NCI-H1417 treated with DMSO at 0.1 percent for 48 hours (cell line): ENCODE measurements at regions not wholly inside any gene's neighbourhood (a gene's known extent, or its start where the extent isn't known, plus 50 kb on each side); places are given as distances from the start of the nearest gene placed in this dataset.
"Not testable (repeated sequence)": the region's sequence is repeated elsewhere in the genome, so short reads cannot be mapped to it uniquely, and the experiment has no call there.

Source experiments
- DNase-seq: peaks from one replicate; lab custom pipeline; 2025; lab: John Stamatoyannopoulos, UW

- no peak for DNase-seq
These were observed 528.1 kb upstream of the DPP6 start for GRCh38 chr7:153524070-153524601.

GRCh38 chr7:153529100-153529499 is 523.1 kb upstream of the DPP6 start:
- DNase-seq, result no peak

- DNase-seq, result no peak
These were observed 522.5 kb upstream of the DPP6 start for GRCh38 chr7:153529651-153530165.

GRCh38 chr7:153530441-153530840 is 521.8 kb upstream of the DPP6 start:
- DNase-seq, result no peak

GRCh38 chr7:153532326-153532725 is 519.9 kb upstream of the DPP6 start:
- no peak for DNase-seq

- no peak for DNase-seq
These were observed 514.9 kb upstream of the DPP6 start for GRCh38 chr7:153537271-153537670.

GRCh38 chr7:153541903-153542302 is 510.3 kb upstream of the DPP6 start:
- DNase-seq, result no peak

GRCh38 chr7:153543232-153543631 is 509.0 kb upstream of the DPP6 start:
- DNase-seq, result no peak

GRCh38 chr7:153550173-153550572 is 502.0 kb upstream of the DPP6 start:
- no peak for DNase-seq

- DNase-seq, result no peak
These were observed 487.8 kb upstream of the DPP6 start for GRCh38 chr7:153564391-153564790.

- DNase-seq, result no peak
These were observed 485.9 kb upstream of the DPP6 start for GRCh38 chr7:153566324-153566723.

GRCh38 chr7:153567426-153567825 is 484.8 kb upstream of the DPP6 start:
- DNase-seq, result no peak

- not testable (repeated sequence) for DNase-seq
These were observed 482.7 kb upstream of the DPP6 start for GRCh38 chr7:153569520-153569919.

- no peak for DNase-seq
These were observed 476.1 kb upstream of the DPP6 start for GRCh38 chr7:153576096-153576495.

- DNase-seq, result no peak
These were observed 470.8 kb upstream of the DPP6 start for GRCh38 chr7:153581419-153581818.

GRCh38 chr7:153584132-153584531 is 468.1 kb upstream of the DPP6 start:
- no peak for DNase-seq

- DNase-seq, result no peak
These were observed 463.6 kb upstream of the DPP6 start for GRCh38 chr7:153588586-153588985.

- DNase-seq, result no peak
These were observed 462.1 kb upstream of the DPP6 start for GRCh38 chr7:153590136-153590535.

- DNase-seq, result no peak
These were observed 461.6 kb upstream of the DPP6 start for GRCh38 chr7:153590571-153590970.

- DNase-seq, result no peak
These were observed 444.8 kb upstream of the DPP6 start for GRCh38 chr7:153607354-153607753.

GRCh38 chr7:153616711-153617325 is 435.4 kb upstream of the DPP6 start:
- no peak for DNase-seq

- DNase-seq, result no peak
These were observed 424.9 kb upstream of the DPP6 start for GRCh38 chr7:153627323-153627722.

GRCh38 chr7:153628406-153628805 is 423.8 kb upstream of the DPP6 start:
- no peak for DNase-seq

GRCh38 chr7:153628825-153629224 is 423.4 kb upstream of the DPP6 start:
- DNase-seq, result no peak
